ENCODE measurements at regions not wholly inside any gene's neighbourhood (a gene's known extent, or its start where the extent isn't known, plus 50 kb on each side); places are given as distances from the start of the nearest gene placed in this dataset.
"Not testable (repeated sequence)": the region's sequence is repeated elsewhere in the genome, so short reads cannot be mapped to it uniquely, and the experiment has no call there.

- ATAC-seq, result no peak
- Histone ChIP-seq H3K9me3 (ENCODE audit: control insufficient read depth, insufficient read depth, low read length) (peaks cover 4% of the 10 kb centered on the region), H3K4me1 (ENCODE audit: control insufficient read depth, insufficient read depth, low read length) (no peaks in the 10 kb centered on the region), H3K36me3 (ENCODE audit: control insufficient read depth, insufficient read depth, low read length) (no peaks in the 10 kb centered on the region), H3K27ac (ENCODE audit: low read length) (no peak overlapping the region), H3K27me3 (ENCODE audit: control insufficient read depth, insufficient read depth, low read length) (no peaks in the 10 kb centered on the region), H3K4me3 (ENCODE audit: low read length) (no peak overlapping the region)
- intact Hi-C loops (cut with micrococcal nuclease), result no loop called here
- TF ChIP-seq, protein P1, sequence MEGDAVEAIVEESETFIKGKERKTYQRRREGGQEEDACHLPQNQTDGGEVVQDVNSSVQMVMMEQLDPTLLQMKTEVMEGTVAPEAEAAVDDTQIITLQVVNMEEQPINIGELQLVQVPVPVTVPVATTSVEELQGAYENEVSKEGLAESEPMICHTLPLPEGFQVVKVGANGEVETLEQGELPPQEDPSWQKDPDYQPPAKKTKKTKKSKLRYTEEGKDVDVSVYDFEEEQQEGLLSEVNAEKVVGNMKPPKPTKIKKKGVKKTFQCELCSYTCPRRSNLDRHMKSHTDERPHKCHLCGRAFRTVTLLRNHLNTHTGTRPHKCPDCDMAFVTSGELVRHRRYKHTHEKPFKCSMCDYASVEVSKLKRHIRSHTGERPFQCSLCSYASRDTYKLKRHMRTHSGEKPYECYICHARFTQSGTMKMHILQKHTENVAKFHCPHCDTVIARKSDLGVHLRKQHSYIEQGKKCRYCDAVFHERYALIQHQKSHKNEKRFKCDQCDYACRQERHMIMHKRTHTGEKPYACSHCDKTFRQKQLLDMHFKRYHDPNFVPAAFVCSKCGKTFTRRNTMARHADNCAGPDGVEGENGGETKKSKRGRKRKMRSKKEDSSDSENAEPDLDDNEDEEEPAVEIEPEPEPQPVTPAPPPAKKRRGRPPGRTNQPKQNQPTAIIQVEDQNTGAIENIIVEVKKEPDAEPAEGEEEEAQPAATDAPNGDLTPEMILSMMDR (IDR thresholded peaks at IDR 0.05), result no peak
- H3K36me3 Mint-ChIP-seq, result no peaks in the 10 kb centered on the region
- H3K27me3 Mint-ChIP-seq (ENCODE audit: low read depth in 2 of 2), result peaks cover 0 to 4% of the 10 kb centered on the region in 2 donors
- no peak for DNase-seq
- no peak overlapping the region for H3K4me3 Mint-ChIP-seq
- H3K4me1 Mint-ChIP-seq, result no peaks in the 10 kb centered on the region
- peaks cover 6 to 12% of the 10 kb centered on the region in 2 donors for H3K9me3 Mint-ChIP-seq
- no peak overlapping the region for H3K27ac Mint-ChIP-seq
- WGBS (ENCODE audit: insufficient coverage), result 57% methylated on average over 1 of the region's 1 CpG
These were observed 403.0 kb downstream of the HINT1 start for GRCh38 chr5:130762031-130762430.

GRCh38 chr5:130759061-130759460 lies 406.0 kb downstream of the HINT1 start:
- intact Hi-C loops (cut with micrococcal nuclease), result no loop called here
- 96% methylated on average over 3 of the region's 3 CpGs for WGBS (ENCODE audit: insufficient coverage)
- Mint-ChIP-seq H3K27ac (no peak overlapping the region), H3K9me3 (peaks cover 0 to under 1% of the 10 kb centered on the region in 2 donors), H3K36me3 (no peaks in the 10 kb centered on the region), H3K4me3 (no peak overlapping the region), H3K4me1 (no peaks in the 10 kb centered on the region), H3K27me3 (ENCODE audit: low read depth in 2 of 2) (no peaks in the 10 kb centered on the region)
- DNase-seq (no peak), ATAC-seq (no peak)
- Histone ChIP-seq H3K9me3 (ENCODE audit: control insufficient read depth, insufficient read depth, low read length) (no peaks in the 10 kb centered on the region), H3K4me3 (ENCODE audit: low read length) (no peak overlapping the region), H3K36me3 (ENCODE audit: control insufficient read depth, insufficient read depth, low read length) (no peaks in the 10 kb centered on the region), H3K27me3 (ENCODE audit: control insufficient read depth, insufficient read depth, low read length) (no peaks in the 10 kb centered on the region), H3K27ac (ENCODE audit: low read length) (no peak overlapping the region), H3K4me1 (ENCODE audit: control insufficient read depth, insufficient read depth, low read length) (no peaks in the 10 kb centered on the region)
- TF ChIP-seq, protein P1 (IDR thresholded peaks at IDR 0.05), result no peak

DNA sequence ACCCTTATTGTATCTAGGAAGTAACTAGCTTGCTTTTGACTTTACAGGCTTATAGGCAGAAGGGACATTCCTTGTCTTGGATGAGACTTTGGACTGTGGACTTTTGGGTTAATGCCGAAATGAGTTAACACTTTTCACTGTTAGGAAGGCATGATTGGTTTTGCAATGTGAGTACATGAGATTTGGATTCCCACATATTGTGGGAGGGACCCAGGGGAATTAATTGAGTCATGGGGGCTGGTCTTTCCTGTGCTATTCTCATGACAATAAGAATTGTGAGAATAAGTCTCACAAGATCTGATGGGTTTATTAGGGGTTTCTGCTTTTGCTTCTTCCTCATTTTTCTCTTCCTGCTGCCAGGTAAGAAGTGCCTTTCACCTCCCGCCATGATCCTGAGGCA lies 417.5 kb downstream of the HINT1 start:
- no peak for ATAC-seq
- no peaks in the 10 kb centered on the region for H3K27me3 ChIP-seq (ENCODE audit: control insufficient read depth, insufficient read depth, low read length)
- H3K27me3 Mint-ChIP-seq (ENCODE audit: low read depth in 2 of 2), result no peaks in the 10 kb centered on the region
- H3K36me3 Mint-ChIP-seq, result no peaks in the 10 kb centered on the region
- no peak overlapping the region for H3K27ac Mint-ChIP-seq
- intact Hi-C loops (cut with micrococcal nuclease), result no loop called here
- TF ChIP-seq, protein P1 (IDR thresholded peaks at IDR 0.05), result no peak
- WGBS (ENCODE audit: insufficient coverage), result 87% methylated on average over 2 of the region's 2 CpGs
- H3K9me3 ChIP-seq (ENCODE audit: control insufficient read depth, insufficient read depth, low read length), result peaks cover 5% of the 10 kb centered on the region
- H3K9me3 Mint-ChIP-seq, result peaks cover 3 to 5% of the 10 kb centered on the region in 2 donors
- no peak overlapping the region for H3K4me3 ChIP-seq (ENCODE audit: low read length)
- no peaks in the 10 kb centered on the region for H3K4me1 ChIP-seq (ENCODE audit: control insufficient read depth, insufficient read depth, low read length)
- no peak overlapping the region for H3K4me3 Mint-ChIP-seq
- no peak overlapping the region for H3K27ac ChIP-seq (ENCODE audit: low read length)
- no peaks in the 10 kb centered on the region for H3K4me1 Mint-ChIP-seq
- no peak for DNase-seq
- H3K36me3 ChIP-seq (ENCODE audit: control insufficient read depth, insufficient read depth, low read length), result no peaks in the 10 kb centered on the region

DNA sequence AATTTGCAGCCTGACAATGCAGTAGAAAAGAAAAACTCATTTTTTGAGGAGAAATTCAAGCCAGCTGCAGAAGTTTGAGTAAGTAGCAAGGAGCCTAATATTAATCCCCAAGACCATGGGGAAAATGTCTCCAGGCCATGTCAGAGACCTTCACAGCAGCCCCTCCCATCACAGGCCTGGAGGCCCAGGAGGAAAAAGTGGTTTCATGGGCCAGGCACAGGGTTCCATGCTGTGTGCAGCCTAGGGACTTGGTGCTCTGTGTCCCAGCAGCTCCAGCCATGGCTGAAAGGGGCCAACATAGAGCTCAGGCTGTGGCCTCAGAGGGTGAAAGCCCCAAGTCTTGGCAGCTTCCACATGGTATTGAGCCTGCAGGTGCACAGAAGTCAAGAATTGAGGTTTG lies 418.4 kb downstream of the HINT1 start:
- H3K27ac Mint-ChIP-seq; H3K4me3 ChIP-seq (ENCODE audit: low read length); H3K27me3 Mint-ChIP-seq (ENCODE audit: low read depth in 2 of 2); H3K9me3 ChIP-seq (ENCODE audit: control insufficient read depth, insufficient read depth, low read length); H3K27me3 ChIP-seq (ENCODE audit: control insufficient read depth, insufficient read depth, low read length); H3K36me3 ChIP-seq (ENCODE audit: control insufficient read depth, insufficient read depth, low read length); ATAC-seq; H3K4me1 ChIP-seq (ENCODE audit: control insufficient read depth, insufficient read depth, low read length); DNase-seq; H3K9me3 Mint-ChIP-seq; H3K27ac ChIP-seq (ENCODE audit: low read length); H3K4me3 Mint-ChIP-seq; H3K4me1 Mint-ChIP-seq; intact Hi-C loops (cut with micrococcal nuclease); H3K36me3 Mint-ChIP-seq: not testable (repeated sequence)

All from natural killer cell (primary cell).